ENCODE measurements at regions not wholly inside any gene's neighbourhood (a gene's known extent, or its start where the extent isn't known, plus 50 kb on each side); places are given as distances from the start of the nearest gene placed in this dataset.
"Not testable (repeated sequence)": the region's sequence is repeated elsewhere in the genome, so short reads cannot be mapped to it uniquely, and the experiment has no call there.

- TF ChIP-seq ZNF70 (CRISPR knock-in tag; IDR thresholded peaks at IDR 0.05): no peak
- TF ChIP-seq RARB (CRISPR knock-in tag; IDR thresholded peaks at IDR 0.05): no peak
- no peak for TF ChIP-seq TOX (CRISPR knock-in tag; IDR thresholded peaks at IDR 0.05; ENCODE audit: borderline replicate concordance)
- TF ChIP-seq ZC3H10 (CRISPR knock-in tag; IDR thresholded peaks at IDR 0.05): no peak
- no peak for TF ChIP-seq ISL1 (CRISPR knock-in tag; IDR thresholded peaks at IDR 0.05)
- TF ChIP-seq POU6F1 (CRISPR knock-in tag; IDR thresholded peaks at IDR 0.05; ENCODE audit: borderline replicate concordance, low read depth): no peak
- no peak for TF ChIP-seq BACH2 (CRISPR knock-in tag; IDR thresholded peaks at IDR 0.05; ENCODE audit: borderline replicate concordance)
- no peak for TF ChIP-seq SNAI2 (CRISPR knock-in tag; IDR thresholded peaks at IDR 0.05)
- TF ChIP-seq TSHZ2 (CRISPR knock-in tag; IDR thresholded peaks at IDR 0.05): no peak
- TF ChIP-seq ZFP30 (CRISPR knock-in tag; IDR thresholded peaks at IDR 0.05): no peak
- TF ChIP-seq CSRNP3 (CRISPR knock-in tag; IDR thresholded peaks at IDR 0.05): no peak
- TF ChIP-seq ARNTL (CRISPR knock-in tag; IDR thresholded peaks at IDR 0.05; ENCODE audit: borderline replicate concordance, low read depth): no peak
- no peak for TF ChIP-seq CSDC2 (CRISPR knock-in tag; IDR thresholded peaks at IDR 0.05)
- no peak for TF ChIP-seq ZNF565 (CRISPR knock-in tag; conservative IDR thresholded peaks at IDR 0.05; ENCODE audit: low read depth)
- no peak for TF ChIP-seq PATZ1 (CRISPR knock-in tag; IDR thresholded peaks at IDR 0.05; ENCODE audit: borderline replicate concordance)
- TF ChIP-seq OSR1 (CRISPR knock-in tag; IDR thresholded peaks at IDR 0.05): no peak
- no peak for TF ChIP-seq GLIS3 (CRISPR knock-in tag; IDR thresholded peaks at IDR 0.05)
- no peak for TF ChIP-seq ZFP3 (CRISPR knock-in tag; IDR thresholded peaks at IDR 0.05)
- no peak for ATAC-seq
Measured at GRCh38 chr4:99735822-99736221, 78.2 kb upstream of the C4orf54 start.

GRCh38 chr4:99734583-99735322 is 77.1 kb upstream of the C4orf54 start:
- TF ChIP-seq ARNTL (CRISPR knock-in tag; IDR thresholded peaks at IDR 0.05; ENCODE audit: borderline replicate concordance, low read depth) (no peak), SNAI2 (CRISPR knock-in tag; IDR thresholded peaks at IDR 0.05) (no peak), TOX (CRISPR knock-in tag; IDR thresholded peaks at IDR 0.05; ENCODE audit: borderline replicate concordance) (no peak), ZC3H10 (CRISPR knock-in tag; IDR thresholded peaks at IDR 0.05) (no peak), ISL1 (CRISPR knock-in tag; IDR thresholded peaks at IDR 0.05) (no peak), BACH2 (CRISPR knock-in tag; IDR thresholded peaks at IDR 0.05; ENCODE audit: borderline replicate concordance) (no peak), POU6F1 (CRISPR knock-in tag; IDR thresholded peaks at IDR 0.05; ENCODE audit: borderline replicate concordance, low read depth) (no peak), PATZ1 (CRISPR knock-in tag; IDR thresholded peaks at IDR 0.05; ENCODE audit: borderline replicate concordance) (no peak), GLIS3 (CRISPR knock-in tag; IDR thresholded peaks at IDR 0.05) (no peak), RARB (CRISPR knock-in tag; IDR thresholded peaks at IDR 0.05) (no peak), ESRRG (CRISPR knock-in tag; IDR thresholded peaks at IDR 0.05) (no peak), ZNF565 (CRISPR knock-in tag; conservative IDR thresholded peaks at IDR 0.05; ENCODE audit: low read depth) (no peak), ZFP3 (CRISPR knock-in tag; IDR thresholded peaks at IDR 0.05) (no peak), ZNF8 (CRISPR knock-in tag; IDR thresholded peaks at IDR 0.05) (no peak), ZNF70 (CRISPR knock-in tag; IDR thresholded peaks at IDR 0.05) (no peak)
- no peak for ATAC-seq

- not testable (repeated sequence) for ATAC-seq
Measured at GRCh38 chr4:99733455-99733854, 75.8 kb upstream of the C4orf54 start.

All from SK-N-SH treated with all-trans-retinoic acid at 6 μM for 48 hours (cell line).